ENCODE measurements at regions not wholly inside any gene's neighbourhood (a gene's known extent, or its start where the extent isn't known, plus 50 kb on each side); places are given as distances from the start of the nearest gene placed in this dataset.
"Not testable (repeated sequence)": the region's sequence is repeated elsewhere in the genome, so short reads cannot be mapped to it uniquely, and the experiment has no call there.

GRCh38 chrX:121655276-121655675 is 607.9 kb downstream of the GLUD2 start:
- peak; percentile 5 for DNase-seq (ENCODE audit: unreplicated experiment)
- ChIA-PET CTCF (interaction anchor here (0.6 to 0.7 kb wide), 2 partner anchors 499 to 1952 kb away, joined by 3 to 4 read pairs; no protein-coding TSS in a partner anchor), POLR2A (no interaction called here)
- Mint-ChIP-seq H3K27me3 (ENCODE audit: insufficient read depth, unreplicated experiment) (no peaks in the 10 kb centered on the region), H3K9me3 (ENCODE audit: unreplicated experiment) (no peaks in the 10 kb centered on the region), H3K4me1 (ENCODE audit: insufficient read depth, unreplicated experiment) (no peaks in the 10 kb centered on the region), H3K27ac (ENCODE audit: low read depth, unreplicated experiment) (no peak overlapping the region), H3K36me3 (ENCODE audit: insufficient read depth, unreplicated experiment) (no peaks in the 10 kb centered on the region), H3K4me3 (ENCODE audit: unreplicated experiment) (no peak overlapping the region)
- intact Hi-C loops (cut with micrococcal nuclease): no loop called here
- no TSS peak for BruUV-seq (replicated peaks)
- no peak for TF ChIP-seq CTCF (IDR thresholded peaks at IDR 0.05; ENCODE audit: unreplicated experiment)

- POLR2A ChIA-PET: no interaction called here
- CTCF ChIA-PET: no interaction called here
- no TSS peak for BruUV-seq (replicated peaks)
- Mint-ChIP-seq H3K27ac (ENCODE audit: low read depth, unreplicated experiment) (no peak overlapping the region), H3K9me3 (ENCODE audit: unreplicated experiment) (peaks cover 8% of the 10 kb centered on the region), H3K36me3 (ENCODE audit: insufficient read depth, unreplicated experiment) (no peaks in the 10 kb centered on the region), H3K27me3 (ENCODE audit: insufficient read depth, unreplicated experiment) (no peaks in the 10 kb centered on the region), H3K4me3 (ENCODE audit: unreplicated experiment) (no peak overlapping the region), H3K4me1 (ENCODE audit: insufficient read depth, unreplicated experiment) (no peaks in the 10 kb centered on the region)
- no peak for TF ChIP-seq CTCF (IDR thresholded peaks at IDR 0.05; ENCODE audit: unreplicated experiment)
- DNase-seq (ENCODE audit: unreplicated experiment): no peak
- intact Hi-C loops (cut with micrococcal nuclease): no loop called here
Measured at GRCh38 chrX:121666171-121666570, 618.8 kb downstream of the GLUD2 start.

GRCh38 chrX:121671649-121672048 is 624.2 kb downstream of the GLUD2 start:
- H3K27ac Mint-ChIP-seq (ENCODE audit: low read depth, unreplicated experiment): no peak overlapping the region
- DNase-seq (ENCODE audit: unreplicated experiment): no peak
- POLR2A ChIA-PET: no interaction called here
- no peaks in the 10 kb centered on the region for H3K4me1 Mint-ChIP-seq (ENCODE audit: insufficient read depth, unreplicated experiment)
- TF ChIP-seq CTCF (IDR thresholded peaks at IDR 0.05; ENCODE audit: unreplicated experiment): no peak
- no peaks in the 10 kb centered on the region for H3K36me3 Mint-ChIP-seq (ENCODE audit: insufficient read depth, unreplicated experiment)
- peaks cover 13% of the 10 kb centered on the region for H3K9me3 Mint-ChIP-seq (ENCODE audit: unreplicated experiment)
- CTCF ChIA-PET: no interaction called here
- BruUV-seq (replicated peaks): no TSS peak
- no peak overlapping the region for H3K4me3 Mint-ChIP-seq (ENCODE audit: unreplicated experiment)
- no peaks in the 10 kb centered on the region for H3K27me3 Mint-ChIP-seq (ENCODE audit: insufficient read depth, unreplicated experiment)
- intact Hi-C loops (cut with micrococcal nuclease): no loop called here

- H3K4me3 Mint-ChIP-seq (ENCODE audit: unreplicated experiment); BruUV-seq (replicated peaks); H3K27me3 Mint-ChIP-seq (ENCODE audit: insufficient read depth, unreplicated experiment); CTCF ChIA-PET; H3K4me1 Mint-ChIP-seq (ENCODE audit: insufficient read depth, unreplicated experiment); intact Hi-C loops (cut with micrococcal nuclease); H3K27ac Mint-ChIP-seq (ENCODE audit: low read depth, unreplicated experiment); H3K36me3 Mint-ChIP-seq (ENCODE audit: insufficient read depth, unreplicated experiment): not testable (repeated sequence)
- POLR2A ChIA-PET: interaction anchor here (0.7 kb wide), 1 partner anchor 987 kb away, joined by 3 read pairs; no protein-coding TSS in a partner anchor
- H3K9me3 Mint-ChIP-seq (ENCODE audit: unreplicated experiment): peaks cover 23% of the 10 kb centered on the region
- DNase-seq (ENCODE audit: unreplicated experiment): peak; percentile 21
Measured at GRCh38 chrX:121709236-121709635, 661.8 kb downstream of the GLUD2 start.

- H3K9me3 Mint-ChIP-seq (ENCODE audit: unreplicated experiment): peaks cover 10% of the 10 kb centered on the region
- no TSS peak for BruUV-seq (replicated peaks)
- intact Hi-C loops (cut with micrococcal nuclease): no loop called here
- TF ChIP-seq CTCF (IDR thresholded peaks at IDR 0.05; ENCODE audit: unreplicated experiment): no peak
- no peaks in the 10 kb centered on the region for H3K36me3 Mint-ChIP-seq (ENCODE audit: insufficient read depth, unreplicated experiment)
- ChIA-PET POLR2A (no interaction called here), CTCF (no interaction called here)
- no peak for DNase-seq (ENCODE audit: unreplicated experiment)
- no peak overlapping the region for H3K4me3 Mint-ChIP-seq (ENCODE audit: unreplicated experiment)
- H3K27ac Mint-ChIP-seq (ENCODE audit: low read depth, unreplicated experiment): no peak overlapping the region
- H3K27me3 Mint-ChIP-seq (ENCODE audit: insufficient read depth, unreplicated experiment): no peaks in the 10 kb centered on the region
- no peaks in the 10 kb centered on the region for H3K4me1 Mint-ChIP-seq (ENCODE audit: insufficient read depth, unreplicated experiment)
Measured at GRCh38 chrX:121733514-121733913, 686.1 kb downstream of the GLUD2 start.
